HG02870 (cell line): ENCODE measurements at regions not wholly inside any gene's neighbourhood (a gene's known extent, or its start where the extent isn't known, plus 50 kb on each side); places are given as distances from the start of the nearest gene placed in this dataset.

Source experiments
- ATAC-seq: cut with Tn5 transposase; IDR thresholded peaks from one replicate; pipeline ENCODE4 v1.9.1; 2021; ENCODE audit warnings: mild to moderate bottlenecking, moderate library complexity; ENCODE audit not compliant: unreplicated experiment

GRCh38 chr4:116877069-116877468 lies 208.3 kb downstream of the TRAM1L1 start:
- no peak for ATAC-seq

- ATAC-seq: no peak
Measured at GRCh38 chr4:116872941-116873340, 212.4 kb downstream of the TRAM1L1 start.

DNA sequence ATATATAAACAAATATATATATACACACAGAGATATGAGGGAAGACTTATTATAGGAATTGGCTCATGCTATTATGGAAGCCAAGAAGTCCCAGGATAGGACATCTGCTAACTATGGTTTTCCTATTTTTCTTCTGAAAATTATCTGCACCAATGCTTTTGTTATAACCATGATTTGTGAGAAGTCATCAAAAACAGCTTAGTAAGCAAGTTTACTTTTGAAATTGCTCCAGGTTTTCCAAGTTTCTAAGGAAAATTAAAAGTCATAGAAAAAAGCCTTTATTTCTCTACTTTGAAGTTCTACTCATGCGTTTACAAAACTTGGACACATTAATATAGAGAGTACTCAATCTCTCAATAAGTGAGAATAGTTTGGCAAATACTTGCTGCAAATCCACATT lies 213.1 kb downstream of the TRAM1L1 start:
- no peak for ATAC-seq

- no peak for ATAC-seq
Measured at GRCh38 chr4:116870686-116871085, 214.7 kb downstream of the TRAM1L1 start.

- ATAC-seq: no peak
Measured at GRCh38 chr4:116866106-116866505, 219.3 kb downstream of the TRAM1L1 start.

DNA sequence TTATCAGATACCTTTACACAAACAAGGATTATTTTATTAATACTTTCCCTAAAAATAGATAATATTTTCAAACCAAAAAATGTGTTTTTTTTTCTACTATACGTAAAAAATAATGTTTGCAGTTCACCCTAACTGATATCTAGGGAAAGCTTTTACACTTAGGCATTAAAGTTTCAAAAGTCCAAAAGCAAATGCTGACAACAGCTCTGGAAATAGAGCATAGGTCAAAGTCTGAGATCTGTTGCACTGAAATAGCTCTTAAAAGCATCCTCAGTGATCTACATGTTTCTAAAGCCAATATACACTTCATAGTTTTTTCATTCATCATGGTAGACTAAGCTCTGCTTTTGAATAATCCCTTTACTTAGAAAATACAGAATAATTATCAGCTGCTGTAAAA lies 222.8 kb downstream of the TRAM1L1 start:
- ATAC-seq: no peak

GRCh38 chr4:116860891-116861290 lies 224.5 kb downstream of the TRAM1L1 start:
- ATAC-seq: no peak

DNA sequence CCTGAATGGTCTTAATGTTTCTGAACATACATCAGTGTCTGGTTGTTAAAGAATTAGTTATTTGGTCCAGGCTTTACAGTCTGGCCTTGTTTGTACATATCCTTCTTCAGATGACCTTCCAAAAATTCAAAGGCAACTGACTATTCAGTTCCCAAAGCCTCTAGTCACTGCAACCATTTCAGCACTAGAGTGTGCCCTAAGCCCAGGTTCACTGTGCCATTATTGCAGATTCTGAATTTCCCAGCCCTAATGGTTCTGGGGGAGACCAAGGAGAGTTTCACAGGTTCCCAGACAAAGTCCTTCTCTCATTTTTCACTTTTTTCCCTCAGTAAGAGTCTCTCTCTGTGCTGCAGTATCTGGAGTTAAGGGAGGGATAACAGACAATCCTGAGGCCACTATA lies 235.8 kb downstream of the TRAM1L1 start:
- ATAC-seq: no peak

DNA sequence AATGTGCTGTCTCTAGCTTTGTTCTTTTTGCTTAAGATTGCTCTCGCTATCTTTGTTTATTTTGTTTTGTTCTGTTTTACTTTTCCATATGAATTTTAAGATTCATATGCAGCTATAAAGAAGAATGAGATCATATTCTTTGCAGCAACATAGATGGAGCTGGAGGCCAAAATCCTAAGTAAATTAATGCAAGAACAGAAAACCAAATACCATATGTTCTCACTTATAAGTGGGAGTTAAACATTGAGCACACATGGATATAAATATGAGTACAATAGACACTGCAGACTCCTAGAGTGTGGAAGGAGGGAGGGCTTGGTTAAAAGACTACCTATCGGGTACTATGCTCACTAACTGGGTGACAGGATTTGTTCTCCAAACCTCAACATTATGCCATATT lies 237.8 kb downstream of the TRAM1L1 start:
- ATAC-seq: no peak

- ATAC-seq: no peak
Measured at GRCh38 chr4:116839826-116840225, 245.6 kb downstream of the TRAM1L1 start.

DNA sequence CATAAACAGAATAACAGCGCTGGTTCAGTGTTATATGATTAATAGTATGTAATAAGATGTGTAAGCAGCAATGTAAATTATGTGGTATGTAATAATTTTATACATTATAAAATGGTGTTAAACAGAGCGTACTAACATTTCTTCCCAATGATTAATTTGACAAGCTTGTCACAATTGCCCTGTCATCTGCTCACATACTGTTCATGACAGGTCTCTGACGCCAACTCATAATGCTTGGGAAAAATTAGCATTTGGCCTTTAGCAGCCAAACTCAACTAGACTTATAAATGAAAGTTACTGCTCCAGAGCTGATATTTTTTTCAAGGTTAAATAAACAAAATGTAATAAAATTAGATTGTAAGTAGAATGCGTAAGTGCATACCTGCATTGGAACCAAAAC lies 246.8 kb downstream of the TRAM1L1 start:
- ATAC-seq: no peak

GRCh38 chr4:116829187-116829586 lies 256.2 kb downstream of the TRAM1L1 start:
- no peak for ATAC-seq

DNA sequence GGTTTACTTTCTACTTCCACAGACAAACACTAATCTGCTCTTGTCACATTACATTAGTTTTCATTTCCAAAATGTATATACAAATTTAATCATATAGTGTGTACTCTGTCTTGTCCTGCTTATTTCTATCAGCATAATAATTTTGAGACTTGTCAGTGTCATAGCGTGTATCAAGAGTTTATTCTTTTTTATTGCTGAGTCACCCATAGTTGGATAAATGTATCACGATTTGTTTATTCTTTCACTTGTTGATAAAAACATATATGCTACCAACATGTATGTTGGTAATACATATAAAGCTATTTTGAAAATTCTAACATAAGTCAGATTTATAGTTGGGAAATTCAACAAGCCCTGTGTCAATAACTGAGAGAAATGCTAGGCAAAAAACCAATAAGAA lies 261.2 kb downstream of the TRAM1L1 start:
- ATAC-seq: no peak

- no peak for ATAC-seq
Measured at GRCh38 chr4:116811730-116812129, 273.6 kb downstream of the TRAM1L1 start.

GRCh38 chr4:116796022-116796421 lies 289.4 kb downstream of the TRAM1L1 start:
- no peak for ATAC-seq

- no peak for ATAC-seq
Measured at GRCh38 chr4:116788723-116789122, 296.7 kb downstream of the TRAM1L1 start.

DNA sequence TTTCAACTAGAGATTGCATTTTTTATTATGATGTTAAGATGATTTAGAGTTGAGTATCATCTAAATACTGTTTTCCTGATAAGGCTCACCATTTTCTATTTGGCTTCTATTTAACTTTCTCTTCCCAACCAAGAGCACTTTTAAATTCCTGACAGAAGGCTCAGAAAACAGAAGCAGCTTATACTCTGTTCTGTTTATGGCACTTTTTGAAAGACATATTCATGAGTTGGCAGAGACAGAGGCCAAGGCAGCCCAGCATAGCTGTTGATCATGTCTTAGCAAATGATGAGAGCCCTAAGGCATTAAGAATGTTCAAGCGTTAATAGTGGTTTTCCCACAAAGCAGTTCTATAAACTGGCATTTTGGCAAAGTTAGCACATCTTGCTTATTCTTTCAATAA lies 330.3 kb downstream of the TRAM1L1 start:
- ATAC-seq: no peak

DNA sequence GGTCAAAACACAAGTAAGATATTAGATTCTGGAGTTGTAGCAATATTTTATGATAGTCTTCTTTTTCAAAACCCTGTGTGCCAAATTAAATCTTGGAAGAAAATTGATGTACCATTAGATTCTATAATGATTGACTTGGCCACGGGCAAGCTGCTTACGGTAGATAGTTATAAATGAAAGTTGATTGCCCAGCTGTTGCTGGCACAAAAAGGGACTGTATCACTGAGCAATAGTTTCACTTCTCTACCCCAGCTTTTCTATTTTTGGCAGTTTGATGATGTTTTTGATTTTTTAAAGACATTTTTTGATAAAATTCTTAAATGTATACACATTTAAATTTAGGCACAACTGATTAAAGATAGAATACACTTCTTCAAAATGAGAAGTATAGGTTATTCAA lies 333.3 kb downstream of the TRAM1L1 start:
- ATAC-seq: no peak

GRCh38 chr4:116736756-116737155 lies 348.6 kb downstream of the TRAM1L1 start:
- no peak for ATAC-seq

- no peak for ATAC-seq
Measured at GRCh38 chr4:116734178-116734577, 351.2 kb downstream of the TRAM1L1 start.

DNA sequence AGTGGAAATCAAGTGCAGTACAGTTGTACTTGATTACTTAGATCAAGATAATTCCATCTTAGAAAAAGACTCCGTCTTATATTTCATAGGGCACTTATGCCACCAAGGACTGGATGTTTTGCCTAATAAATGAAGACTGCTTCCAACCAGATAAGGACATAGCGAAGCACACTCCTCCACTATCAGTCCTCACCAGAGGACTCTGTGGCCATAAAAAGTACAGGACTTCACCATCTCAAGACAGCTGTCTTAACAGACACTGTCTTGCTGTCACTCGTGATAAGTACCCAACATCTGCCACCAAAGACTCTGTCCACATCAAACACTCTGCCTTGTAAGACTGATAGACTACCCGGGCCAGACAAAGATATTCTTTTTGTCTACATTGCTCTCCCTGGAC lies 352.0 kb downstream of the TRAM1L1 start:
- no peak for ATAC-seq

GRCh38 chr4:116726523-116726922 lies 358.9 kb downstream of the TRAM1L1 start:
- no peak for ATAC-seq

GRCh38 chr4:116724249-116724648 lies 361.1 kb downstream of the TRAM1L1 start:
- peak; percentile 85 for ATAC-seq

GRCh38 chr4:116705466-116705865 lies 379.9 kb downstream of the TRAM1L1 start:
- no peak for ATAC-seq
